ENCODE measurements at regions not wholly inside any gene's neighbourhood (a gene's known extent, or its start where the extent isn't known, plus 50 kb on each side); places are given as distances from the start of the nearest gene placed in this dataset.

GRCh38 chr5:93886917-93887361 lies 145.5 kb upstream of the POU5F2 start:
- DNase-seq (ENCODE audit: low read depth, low spot score): peak; percentile 23
- intact Hi-C loops (cut with micrococcal nuclease) (no loop called here), dilution Hi-C loops (cut with MboI; ENCODE audit: extremely low pct_ligation_motif_present, low sequenced_read_pairs) (no loop called here)
- Histone ChIP-seq H3K4me1 (ENCODE audit: control insufficient read depth, extremely low read depth, insufficient read depth, low read length) (no peaks in the 10 kb centered on the region), H3K9me3 (replicated peaks; ENCODE audit: control insufficient read depth, insufficient read depth, low read length) (no peaks in the 10 kb centered on the region), H3K9ac (replicated peaks; ENCODE audit: extremely low read depth, insufficient read depth, low read length) (no peak overlapping the region), H3K27ac (ENCODE audit: insufficient read depth, low read depth, low read length) (no peak overlapping the region), H3K79me2 (ENCODE audit: control insufficient read depth, insufficient read depth, low read length) (no peaks in the 10 kb centered on the region), H4K20me1 (replicated peaks; ENCODE audit: control insufficient read depth, extremely low read depth, insufficient read depth, low read length) (no peaks in the 10 kb centered on the region), H3K4me3 (replicated peaks in 1 of 3; ENCODE audit: insufficient read depth in 1 of 3, low read depth in 1 of 3, low read length in 3 of 3) (no peak overlapping the region), H3K9me1 (replicated peaks; ENCODE audit: control insufficient read depth, extremely low read depth, insufficient read depth, low read length) (no peaks in the 10 kb centered on the region), H3K27me3 (ENCODE audit: control insufficient read depth in 2 of 2, insufficient read depth in 2 of 2, low read length in 2 of 2) (no peaks in the 10 kb centered on the region), H3K36me3 (ENCODE audit: control insufficient read depth in 2 of 2, extremely low read depth in 1 of 2, insufficient read depth in 2 of 2, low read length in 2 of 2) (no peaks in the 10 kb centered on the region), H2AFZ (ENCODE audit: low read depth, low read length) (no peak overlapping the region), H3K4me2 (ENCODE audit: insufficient read depth, low read length) (peak overlapping the region; percentile 7)
- ChIA-PET POLR2A (no interaction called here), CTCF (interaction anchor here (1.3 to 1.9 kb wide), 2 partner anchors 8 to 12 kb away, joined by 4 to 6 read pairs; no protein-coding TSS in a partner anchor)
- no TSS peak for BruUV-seq (replicated peaks)
- TF ChIP-seq POLR2A (IDR thresholded peaks at IDR 0.05; ENCODE audit: low read depth, low read length) (no peak), EZH2 (IDR thresholded peaks at IDR 0.05; ENCODE audit: borderline replicate concordance, low read depth, low read length, severe bottlenecking) (no peak), GATA2 (IDR thresholded peaks at IDR 0.05; ENCODE audit: insufficient read depth, insufficient read length, low read depth, low read length) (no peak), FOS (IDR thresholded peaks at IDR 0.05; ENCODE audit: borderline replicate concordance, insufficient read depth, low read length) (no peak), POLR2AphosphoS5 (IDR thresholded peaks at IDR 0.05; ENCODE audit: insufficient read depth, low read depth, low read length) (no peak), MAX (IDR thresholded peaks at IDR 0.05; ENCODE audit: insufficient read depth, insufficient read length) (no peak), MYC (IDR thresholded peaks at IDR 0.05; ENCODE audit: low read depth, low read length) (no peak), CTCF (IDR thresholded peaks at IDR 0.05; ENCODE audit: extremely low read depth in 1 of 2, insufficient read depth in 1 of 2, low read depth in 1 of 2, low read length in 2 of 2) (no peak), JUN (IDR thresholded peaks at IDR 0.05; ENCODE audit: borderline replicate concordance, insufficient read depth, insufficient read length, low read depth) (no peak)
- FAIRE-seq: no peak

Data from endothelial cell of umbilical vein (primary cell).